NCI-H2196 treated with DMSO at 0.1 percent for 48 hours (cell line): ENCODE measurements at regions not wholly inside any gene's neighbourhood (a gene's known extent, or its start where the extent isn't known, plus 50 kb on each side); places are given as distances from the start of the nearest gene placed in this dataset.

Source experiments
- DNase-seq: peaks from one replicate; lab custom pipeline; 2025; ENCODE audit not compliant: unreplicated experiment; lab: John Stamatoyannopoulos, UW

- no peak for DNase-seq
These were observed 211.1 kb upstream of the RGS6 start for GRCh38 chr14:71720978-71721624.

GRCh38 chr14:71721791-71722190 lies 210.4 kb upstream of the RGS6 start:
- DNase-seq = no peak

- DNase-seq = no peak
These were observed 209.3 kb upstream of the RGS6 start for GRCh38 chr14:71722885-71723284.

- no peak for DNase-seq
These were observed 206.2 kb upstream of the RGS6 start for GRCh38 chr14:71725922-71726579.

GRCh38 chr14:71726580-71727021 lies 205.6 kb upstream of the RGS6 start:
- DNase-seq = peak; percentile 9

- DNase-seq = no peak
These were observed 203.8 kb upstream of the RGS6 start for GRCh38 chr14:71728386-71728785.

- DNase-seq = no peak
These were observed 202.6 kb upstream of the RGS6 start for GRCh38 chr14:71729596-71729995.

- no peak for DNase-seq
These were observed 201.8 kb upstream of the RGS6 start for GRCh38 chr14:71730471-71730870.

- DNase-seq = no peak
These were observed 201.1 kb upstream of the RGS6 start for GRCh38 chr14:71731096-71731495.

- DNase-seq = no peak
These were observed 198.9 kb upstream of the RGS6 start for GRCh38 chr14:71733210-71733883.

GRCh38 chr14:71734076-71734475 lies 198.2 kb upstream of the RGS6 start:
- DNase-seq = no peak

GRCh38 chr14:71734885-71735284 lies 197.3 kb upstream of the RGS6 start:
- DNase-seq = no peak

GRCh38 chr14:71737760-71738159 lies 194.5 kb upstream of the RGS6 start:
- DNase-seq = no peak

GRCh38 chr14:71739273-71739990 lies 192.8 kb upstream of the RGS6 start:
- no peak for DNase-seq

GRCh38 chr14:71741241-71741640 lies 191.0 kb upstream of the RGS6 start:
- no peak for DNase-seq

- no peak for DNase-seq
These were observed 189.7 kb upstream of the RGS6 start for GRCh38 chr14:71742485-71742884.

GRCh38 chr14:71745072-71745471 lies 187.2 kb upstream of the RGS6 start:
- no peak for DNase-seq

GRCh38 chr14:71748196-71748595 lies 184.0 kb upstream of the RGS6 start:
- no peak for DNase-seq

GRCh38 chr14:71749613-71750238 lies 182.5 kb upstream of the RGS6 start:
- DNase-seq = no peak

- no peak for DNase-seq
These were observed 181.0 kb upstream of the RGS6 start for GRCh38 chr14:71751264-71751663.

- DNase-seq = no peak
These were observed 180.0 kb upstream of the RGS6 start for GRCh38 chr14:71752111-71752738.
